ENCODE measurements at regions not wholly inside any gene's neighbourhood (a gene's known extent, or its start where the extent isn't known, plus 50 kb on each side); places are given as distances from the start of the nearest gene placed in this dataset.

- TF ChIP-seq CTCF (conservative IDR thresholded peaks at IDR 0.05 in 1 of 2, IDR thresholded peaks at IDR 0.05 in 1 of 2; ENCODE audit: extremely low read depth in 1 of 2, insufficient read depth in 1 of 2, low read depth in 1 of 2, low read length in 2 of 2): no peak
- TF ChIP-seq EZH2 (IDR thresholded peaks at IDR 0.05; ENCODE audit: borderline replicate concordance, low read length): no peak
These were observed 93.8 kb downstream of the FEM1C start for GRCh38 chr5:115450741-115451140.

Data from mammary epithelial cell (primary cell).